Hematopoietic multipotent progenitor cell treated with erythropoietin and hydrocortisone succinate and interleukin-3 and kit ligand, for 15 days (in vitro differentiated cells): ENCODE measurements at regions not wholly inside any gene's neighbourhood (a gene's known extent, or its start where the extent isn't known, plus 50 kb on each side); places are given as distances from the start of the nearest gene placed in this dataset.
"Not testable (repeated sequence)": the region's sequence is repeated elsewhere in the genome, so short reads cannot be mapped to it uniquely, and the experiment has no call there.

Experiments
- DNase-seq: peaks from one replicate; pipeline ENCODE4 v3.0.0-alpha.2; 2015; ENCODE audit warnings: low spot score

DNA sequence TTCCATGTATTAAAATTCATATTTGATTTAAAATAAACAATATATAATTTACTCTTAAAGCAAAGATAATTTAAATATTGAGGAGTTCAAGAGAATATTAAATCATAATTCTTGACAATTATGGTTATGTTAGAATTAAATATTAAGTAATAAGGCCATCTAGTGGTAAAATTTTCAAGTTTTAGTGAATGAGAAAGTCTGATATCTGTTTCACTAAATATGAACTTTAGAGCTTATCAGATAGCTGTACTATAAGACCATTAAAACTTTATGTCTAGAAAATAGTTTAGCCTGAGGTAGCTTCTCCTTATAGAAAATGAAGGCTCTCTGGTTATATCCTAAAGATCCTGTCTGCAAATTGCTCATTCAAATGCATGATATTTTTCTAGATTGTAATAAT lies 152.1 kb upstream of the PRSS12 start:
- not testable (repeated sequence) for DNase-seq

GRCh38 chr4:118505491-118505890 lies 152.7 kb upstream of the PRSS12 start:
- not testable (repeated sequence) for DNase-seq

DNA sequence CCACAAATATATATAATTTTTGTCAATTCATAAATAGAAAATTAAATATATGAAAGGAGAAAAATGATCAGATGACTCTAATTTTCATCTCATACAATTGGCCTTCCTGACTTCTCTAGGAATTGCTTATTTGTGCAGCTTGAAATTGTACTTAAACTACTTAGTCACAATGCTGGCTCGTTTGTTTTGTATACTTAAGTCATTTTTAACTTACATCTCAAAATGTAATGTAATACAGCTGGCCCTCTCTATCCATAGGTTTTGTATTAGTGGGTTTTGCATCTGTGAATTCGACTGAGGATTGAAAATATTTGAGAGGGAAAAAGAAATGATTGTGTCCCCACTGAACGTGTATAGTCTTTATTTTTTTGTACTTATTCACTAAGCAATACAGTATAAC lies 160.1 kb upstream of the PRSS12 start:
- DNase-seq, result not testable (repeated sequence)

- DNase-seq, result not testable (repeated sequence)
Observed at GRCh38 chr4:118514332-118514731, 161.5 kb upstream of the PRSS12 start.

- DNase-seq, result not testable (repeated sequence)
Observed at GRCh38 chr4:118516107-118516506, 163.3 kb upstream of the PRSS12 start.

DNA sequence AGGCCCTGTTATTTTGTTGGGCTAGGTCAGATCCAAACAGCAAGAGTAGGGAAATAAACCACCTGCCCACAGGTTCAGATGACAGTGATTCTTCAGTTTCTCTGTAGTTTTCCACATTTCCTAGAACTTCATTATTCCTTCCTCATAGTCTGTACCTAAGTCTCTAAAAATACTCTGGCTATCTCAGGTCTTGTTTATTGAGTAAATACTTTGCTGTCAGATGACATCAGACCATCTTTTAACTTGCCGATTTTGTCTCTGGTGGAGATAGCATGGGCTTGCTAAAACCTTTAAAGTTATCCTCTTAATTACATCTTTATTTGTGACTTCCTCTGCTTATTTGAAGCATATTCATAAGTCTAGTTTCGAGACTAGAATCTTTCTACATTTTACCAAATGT lies 155.1 kb upstream of the METTL14 start:
- not testable (repeated sequence) for DNase-seq

- not testable (repeated sequence) for DNase-seq
Observed at GRCh38 chr4:118531947-118532346, 153.2 kb upstream of the METTL14 start.

GRCh38 chr4:118535788-118536187 lies 149.4 kb upstream of the METTL14 start:
- DNase-seq, result not testable (repeated sequence)

DNA sequence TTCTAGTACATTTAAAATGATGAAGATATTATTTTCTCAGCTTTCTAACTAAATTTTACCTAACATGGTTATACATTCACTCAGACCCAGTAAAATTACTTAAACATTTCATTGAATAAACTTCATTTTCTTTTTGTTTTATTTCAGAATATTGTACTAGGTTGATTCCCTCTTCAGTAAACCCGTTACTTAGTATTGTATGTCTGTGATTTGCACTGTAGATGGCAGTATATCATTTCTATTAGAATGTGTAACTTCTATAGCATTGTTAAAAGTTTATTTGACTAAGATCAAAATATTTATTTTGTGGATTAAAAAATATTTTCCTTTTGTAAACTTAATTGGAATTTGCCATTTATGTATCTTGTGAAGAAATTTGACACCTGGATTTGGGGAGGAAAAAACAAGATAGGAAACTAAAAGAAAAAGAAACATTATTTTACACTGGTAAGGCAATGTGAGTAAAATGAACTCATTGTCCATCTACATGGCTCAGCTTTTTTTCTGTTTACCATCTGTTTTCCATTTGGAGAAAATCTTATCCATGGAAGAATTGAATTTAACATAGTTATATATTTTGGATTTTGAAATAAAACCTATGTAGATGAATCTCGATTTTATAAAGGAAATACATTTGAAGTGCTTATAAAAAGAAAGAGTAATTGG lies 145.6 kb upstream of the METTL14 start:
- peak; percentile 3 for DNase-seq

DNA sequence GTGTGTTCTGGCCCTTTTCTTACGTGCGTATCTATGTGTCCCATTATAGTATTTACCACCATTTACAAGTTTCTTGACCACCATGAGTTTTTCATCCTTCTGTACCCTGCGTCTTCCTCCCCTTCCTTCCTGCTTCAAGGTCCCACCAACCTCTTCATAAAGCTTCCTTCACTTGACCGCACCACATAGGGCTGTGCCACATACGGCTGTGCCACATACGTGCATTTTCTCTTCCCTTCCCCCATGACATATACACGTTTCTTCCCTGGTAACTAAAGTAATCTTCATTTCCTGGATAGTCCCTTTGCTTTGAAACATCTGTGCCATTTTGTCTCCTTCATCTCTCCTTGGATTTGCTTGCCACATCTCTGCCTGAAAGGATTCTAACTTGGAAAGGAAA lies 128.6 kb upstream of the METTL14 start:
- not testable (repeated sequence) for DNase-seq

GRCh38 chr4:118557298-118557851 lies 127.8 kb upstream of the METTL14 start:
- DNase-seq, result no peak

- DNase-seq, result not testable (repeated sequence)
Observed at GRCh38 chr4:118558188-118558587, 127.0 kb upstream of the METTL14 start.

- not testable (repeated sequence) for DNase-seq
Observed at GRCh38 chr4:118561559-118561958, 123.6 kb upstream of the METTL14 start.

GRCh38 chr4:118566003-118566513 lies 119.1 kb upstream of the METTL14 start:
- DNase-seq, result not testable (repeated sequence)

- not testable (repeated sequence) for DNase-seq
Observed at GRCh38 chr4:118572991-118573390, 112.2 kb upstream of the METTL14 start.

- not testable (repeated sequence) for DNase-seq
Observed at GRCh38 chr4:118574251-118574913, 110.8 kb upstream of the METTL14 start.

GRCh38 chr4:118575057-118575456 lies 110.1 kb upstream of the METTL14 start:
- not testable (repeated sequence) for DNase-seq

DNA sequence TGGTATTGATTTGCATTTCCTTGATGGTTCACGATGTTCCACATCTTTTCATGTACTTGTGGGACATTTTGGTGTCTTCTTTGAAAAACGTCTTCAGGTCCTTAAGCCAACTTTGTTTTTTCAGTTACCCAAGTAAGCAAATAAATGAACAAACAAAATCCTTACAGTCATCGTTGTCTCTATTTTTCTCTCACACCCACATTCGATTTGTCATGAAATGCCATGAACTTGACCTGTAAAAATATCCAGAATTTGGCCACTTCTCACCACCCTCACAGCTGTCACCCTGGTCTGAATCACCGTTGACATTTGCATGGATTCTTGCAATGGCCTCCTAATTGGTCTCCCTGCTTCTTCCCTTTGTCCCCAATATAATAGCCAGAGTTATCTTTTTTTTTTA lies 109.5 kb upstream of the METTL14 start:
- DNase-seq, result not testable (repeated sequence)

- not testable (repeated sequence) for DNase-seq
Observed at GRCh38 chr4:118576709-118577219, 108.4 kb upstream of the METTL14 start.

- DNase-seq, result no peak
Observed at GRCh38 chr4:118585015-118585414, 100.2 kb upstream of the METTL14 start.

DNA sequence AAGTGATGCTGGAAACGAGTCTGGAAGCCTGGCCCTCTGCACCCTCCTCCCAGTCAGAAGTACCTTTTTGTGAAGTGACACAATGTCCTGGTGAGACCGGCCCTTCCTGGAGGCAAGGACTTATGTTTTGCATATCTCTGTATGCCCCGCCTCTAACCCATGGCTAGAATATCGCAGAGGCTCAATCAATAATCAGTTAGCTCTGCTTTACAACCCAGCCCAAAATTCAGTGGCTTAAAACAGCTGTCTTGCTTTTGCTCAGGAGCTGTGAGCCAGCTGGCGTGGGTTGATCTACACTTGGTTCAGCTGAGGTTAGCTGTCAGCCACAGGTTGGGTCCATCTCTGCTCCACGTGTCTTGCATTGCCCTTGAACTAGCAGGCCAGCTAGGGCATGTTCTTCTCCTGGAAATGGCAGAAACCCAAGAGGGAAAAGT lies 98.8 kb upstream of the METTL14 start:
- no peak for DNase-seq

- no peak for DNase-seq
Observed at GRCh38 chr4:118587116-118587831, 97.9 kb upstream of the METTL14 start.
